ENCODE measurements at regions not wholly inside any gene's neighbourhood (a gene's known extent, or its start where the extent isn't known, plus 50 kb on each side); places are given as distances from the start of the nearest gene placed in this dataset.

- Mint-ChIP-seq H3K4me3 (ENCODE audit: low read depth) (no peak overlapping the region), H3K9me3 (ENCODE audit: low read depth) (peaks cover 6% of the 10 kb centered on the region)
These were observed 102.3 kb upstream of the CLDN14 start for GRCh38 chr21:36582271-36582670.

DNA sequence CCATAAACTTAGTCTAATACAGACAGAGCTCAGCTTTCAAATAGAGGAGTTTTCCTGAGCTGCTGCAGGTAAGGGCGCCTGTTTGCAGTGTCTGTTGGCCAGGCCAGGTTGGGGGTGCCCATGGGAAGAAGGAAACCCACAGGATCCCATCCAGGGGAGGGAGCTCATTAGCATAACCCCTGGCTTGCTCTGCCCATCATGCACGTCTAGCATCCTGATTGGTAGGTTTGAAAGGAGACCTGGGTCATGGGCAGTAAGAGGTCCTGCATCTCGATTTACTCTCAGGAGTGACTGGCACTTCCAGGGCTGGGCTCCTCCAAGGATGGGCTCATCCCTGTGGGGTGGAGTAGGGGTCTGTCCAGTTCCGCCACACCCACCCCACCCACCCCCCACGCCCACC is 103.7 kb upstream of the CLDN14 start:
- no peak overlapping the region for H3K27ac Mint-ChIP-seq
- no peak for DNase-seq (ENCODE audit: low spot score, unreplicated experiment)
- H3K27me3 Mint-ChIP-seq, result peaks cover 5% of the 10 kb centered on the region

More at GRCh38 chr21:36582271-36582670, 102.3 kb upstream of the CLDN14 start:
- no peak overlapping the region for H3K27ac Mint-ChIP-seq
- TF ChIP-seq CTCF (IDR thresholded peaks at IDR 0.05; ENCODE audit: unreplicated experiment), result no peak
- DNase-seq (ENCODE audit: low spot score, unreplicated experiment), result no peak
- H3K36me3 Mint-ChIP-seq (ENCODE audit: insufficient read depth), result no peaks in the 10 kb centered on the region
- peaks cover 15% of the 10 kb centered on the region for H3K4me1 Mint-ChIP-seq (ENCODE audit: low read depth)
- peaks cover 4% of the 10 kb centered on the region for H3K27me3 Mint-ChIP-seq

GRCh38 chr21:36584980-36585940 is 105.3 kb upstream of the CLDN14 start:
- Mint-ChIP-seq H3K27me3 (peaks cover 5% of the 10 kb centered on the region), H3K4me1 (ENCODE audit: low read depth) (peaks cover 15% of the 10 kb centered on the region), H3K27ac (peak overlapping the region; percentile 90), H3K4me3 (ENCODE audit: low read depth) (no peak overlapping the region), H3K36me3 (ENCODE audit: insufficient read depth) (no peaks in the 10 kb centered on the region), H3K9me3 (ENCODE audit: low read depth) (peaks cover 6% of the 10 kb centered on the region)
- no peak for DNase-seq (ENCODE audit: low spot score, unreplicated experiment)
- TF ChIP-seq CTCF (IDR thresholded peaks at IDR 0.05; ENCODE audit: unreplicated experiment), result peak; percentile 13

More for the DNA sequence above, 103.7 kb upstream of the CLDN14 start:
- peaks cover 15% of the 10 kb centered on the region for H3K4me1 Mint-ChIP-seq (ENCODE audit: low read depth)
- no peaks in the 10 kb centered on the region for H3K36me3 Mint-ChIP-seq (ENCODE audit: insufficient read depth)
- peaks cover 6% of the 10 kb centered on the region for H3K9me3 Mint-ChIP-seq (ENCODE audit: low read depth)
- no peak overlapping the region for H3K4me3 Mint-ChIP-seq (ENCODE audit: low read depth)
- TF ChIP-seq CTCF (IDR thresholded peaks at IDR 0.05; ENCODE audit: unreplicated experiment), result no peak

DNA sequence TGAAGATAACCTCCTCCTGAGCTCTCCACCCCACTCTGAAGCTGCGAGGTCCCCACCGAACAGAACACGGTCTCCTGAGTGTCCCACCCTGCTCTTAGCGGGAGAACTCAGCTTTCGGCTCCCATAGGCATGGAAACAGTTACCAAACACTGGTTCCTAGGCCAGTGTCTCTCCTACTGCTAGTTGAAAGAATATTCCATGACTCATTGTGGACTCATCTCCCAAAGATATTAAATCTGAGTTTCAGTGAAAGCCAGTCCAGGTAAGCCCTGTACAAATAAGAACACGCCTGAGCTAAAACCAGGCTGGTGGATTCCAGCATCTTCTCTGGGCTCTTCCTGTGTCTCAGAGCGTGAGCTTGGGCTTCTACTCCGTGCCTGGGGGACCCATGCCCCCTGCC is 107.5 kb upstream of the CLDN14 start:
- TF ChIP-seq CTCF (IDR thresholded peaks at IDR 0.05; ENCODE audit: unreplicated experiment), result no peak
- Mint-ChIP-seq H3K9me3 (ENCODE audit: low read depth) (peaks cover 6% of the 10 kb centered on the region), H3K27me3 (peaks cover 5% of the 10 kb centered on the region), H3K4me3 (ENCODE audit: low read depth) (no peak overlapping the region), H3K36me3 (ENCODE audit: insufficient read depth) (no peaks in the 10 kb centered on the region), H3K4me1 (ENCODE audit: low read depth) (peaks cover 8% of the 10 kb centered on the region), H3K27ac (no peak overlapping the region)
- no peak for DNase-seq (ENCODE audit: low spot score, unreplicated experiment)

DNA sequence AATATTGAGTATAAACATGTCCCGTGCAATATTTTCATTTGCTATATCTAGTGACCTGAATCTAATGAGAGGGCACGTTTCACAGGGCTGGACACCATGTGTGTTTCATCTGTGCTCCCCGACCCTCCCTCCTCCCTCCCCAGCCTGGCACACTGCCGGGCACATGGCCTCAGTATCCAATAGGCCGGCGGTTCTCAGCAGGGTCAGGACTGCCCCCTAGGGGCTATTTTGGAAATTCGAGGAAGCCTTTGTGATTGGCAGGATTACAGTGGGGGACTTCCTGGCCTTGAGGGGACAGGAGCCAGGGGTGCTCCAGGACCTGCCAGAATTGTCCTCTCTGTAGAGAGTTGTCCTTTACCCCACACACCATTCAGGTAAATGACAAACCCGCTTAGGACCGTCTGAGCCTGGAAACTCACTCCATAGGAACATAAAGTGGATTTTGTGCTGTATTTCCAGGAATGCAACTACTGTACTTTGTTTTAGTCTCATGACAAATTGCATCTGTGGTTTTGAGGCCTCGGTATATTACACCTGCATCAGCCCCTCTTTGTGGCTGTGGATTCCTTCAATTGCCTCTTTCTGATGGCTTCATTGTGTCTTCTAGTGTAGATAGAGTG is 109.5 kb upstream of the SIM2 start:
- Mint-ChIP-seq H3K9me3 (ENCODE audit: low read depth) (peaks cover 6% of the 10 kb centered on the region), H3K4me3 (ENCODE audit: low read depth) (no peak overlapping the region), H3K4me1 (ENCODE audit: low read depth) (peaks cover 6% of the 10 kb centered on the region), H3K27ac (no peak overlapping the region), H3K27me3 (peaks cover 17% of the 10 kb centered on the region), H3K36me3 (ENCODE audit: insufficient read depth) (no peaks in the 10 kb centered on the region)
- TF ChIP-seq CTCF (IDR thresholded peaks at IDR 0.05; ENCODE audit: unreplicated experiment), result peak; percentile 33
- no peak for DNase-seq (ENCODE audit: low spot score, unreplicated experiment)

Measured in progenitor cell of endocrine pancreas (in vitro differentiated cells).